Hepatocyte (in vitro differentiated cells): ENCODE measurements at regions not wholly inside any gene's neighbourhood (a gene's known extent, or its start where the extent isn't known, plus 50 kb on each side); places are given as distances from the start of the nearest gene placed in this dataset.
A peak's percentile ranks its signal among the peaks of the same experiment; 100 is the strongest.

ENCODE experiments used
- DNase-seq: peaks from one replicate; pipeline ENCODE4 v3.0.0-alpha.2; 2016; ENCODE audit warnings: low spot score
- H2AFZ ChIP-seq: fragments of 200-600 bp; sonication (generic); 2 replicates; pipeline ENCODE4 v1.6.0; 2016; ENCODE audit warnings: antibody characterized with exemption, mild to moderate bottlenecking
- H3K27ac ChIP-seq: fragments of 200-600 bp; sonication (generic); 2 replicates; pipeline ENCODE4 v1.5.1; 2016; ENCODE audit warnings: mild to moderate bottlenecking
- H3K27me3 ChIP-seq: fragments of 200-600 bp; sonication (generic); 2 replicates; pipeline ENCODE4 v1.6.1; 2016
- H3K36me3 ChIP-seq: fragments of 200-600 bp; sonication (generic); replicated peaks from 2 replicates; pipeline ENCODE4 v1.5.1; 2016; ENCODE audit warnings: low read depth; ENCODE audit not compliant: insufficient read depth
- H3K4me1 ChIP-seq: fragments of 200-600 bp; sonication (generic); 2 replicates; pipeline ENCODE4 v1.5.1; 2016; ENCODE audit warnings: mild to moderate bottlenecking, moderate library complexity; ENCODE audit not compliant: insufficient read depth
- H3K4me2 ChIP-seq: fragments of 200-600 bp; sonication (generic); 2 replicates; pipeline ENCODE4 v1.6.0; 2016
- H3K4me3 ChIP-seq: fragments of 200-600 bp; sonication (generic); 2 replicates; pipeline ENCODE4 v1.5.1; 2016; ENCODE audit warnings: mild to moderate bottlenecking
- H3K79me2 ChIP-seq: fragments of 200-600 bp; sonication (generic); 2 replicates; pipeline ENCODE4 v1.6.0; 2017; ENCODE audit warnings: mild to moderate bottlenecking
- H3K9me2 ChIP-seq: fragments of 200-600 bp; sonication (generic); replicated peaks from 2 replicates; pipeline ENCODE4 v1.6.0; 2017; ENCODE audit warnings: mild to moderate bottlenecking; ENCODE audit not compliant: insufficient read depth
- H3K9me3 ChIP-seq: fragments of 200-600 bp; sonication (generic); 2 replicates; pipeline ENCODE4 v1.5.1; 2016; ENCODE audit warnings: low read depth, mild to moderate bottlenecking
- H4K20me1 ChIP-seq: fragments of 200-600 bp; sonication (generic); 2 replicates; pipeline ENCODE4 v1.6.0; 2016; ENCODE audit warnings: mild to moderate bottlenecking; ENCODE audit not compliant: insufficient read depth, poor library complexity, severe bottlenecking
- EZH2 ChIP-seq: fragments of 200-600 bp; sonication (generic); IDR thresholded peaks from 2 replicates; pipeline ENCODE4 v1.6.1; 2016; ENCODE audit warnings: antibody characterized with exemption, mild to moderate bottlenecking, borderline replicate concordance
- EZH2phosphoT487 ChIP-seq: fragments of 200-600 bp; sonication (generic); IDR thresholded peaks from one replicate; pipeline ENCODE4 v1.6.1; 2018; ENCODE audit warnings: antibody characterized with exemption, mild to moderate bottlenecking, low read depth, moderate library complexity; ENCODE audit not compliant: unreplicated experiment, severe bottlenecking
- WGBS: methylation state at CpG from one replicate; pipeline ENCODE4 v1.1.6; 2016; ENCODE audit warnings: low lambda C conversion rate; ENCODE audit errors: missing lambda C conversion rate; 5-methylcytosine and 5-hydroxymethylcytosine counted together
- TF ChIP-seq, protein P1 (sequence below): fragments of 200-600 bp; sonication (generic); IDR thresholded peaks from 2 replicates; pipeline ENCODE4 v1.5.1; 2016; ENCODE audit warnings: antibody characterized with exemption, mild to moderate bottlenecking; ENCODE audit not compliant: poor library complexity

DNA sequence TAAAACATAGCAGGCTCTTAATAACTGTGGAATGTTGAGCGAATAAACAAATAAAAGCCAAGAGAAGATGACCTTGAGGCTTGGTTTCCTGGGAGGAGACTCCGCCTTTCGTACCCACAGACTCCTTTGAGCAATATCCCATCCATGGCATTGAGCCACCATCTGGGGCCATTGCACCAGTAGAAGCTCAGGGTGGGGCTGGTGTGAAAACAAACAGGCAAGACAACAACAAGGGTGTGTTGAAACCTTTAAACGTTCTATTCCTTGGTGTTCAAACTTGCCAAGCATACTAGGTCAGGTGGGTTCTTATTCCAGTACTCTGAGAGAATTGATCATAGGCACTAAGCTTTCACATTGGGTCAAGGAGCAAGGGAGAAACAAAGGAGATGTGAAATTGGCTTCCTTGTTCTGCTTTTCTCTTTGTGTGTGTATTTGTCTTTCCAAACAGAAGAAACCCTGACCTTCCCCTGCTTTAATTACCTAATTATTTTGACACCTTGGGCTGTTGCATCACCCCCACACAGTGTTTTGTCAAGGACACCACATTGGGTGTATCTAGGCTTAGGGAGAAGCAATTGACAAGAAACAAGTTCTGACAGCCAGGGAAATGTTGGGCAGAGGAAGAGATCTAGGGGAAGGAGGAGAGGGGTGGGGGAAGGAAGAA is 105.1 kb upstream of the BCL6 start:
- H3K9me3 ChIP-seq = no peaks in the 10 kb centered on the region
- DNase-seq = no peak
- H3K36me3 ChIP-seq = no peaks in the 10 kb centered on the region
- no peaks in the 10 kb centered on the region for H3K9me2 ChIP-seq
- H2AFZ ChIP-seq = no peak overlapping the region
- no peaks in the 10 kb centered on the region for H3K4me1 ChIP-seq
- no peaks in the 10 kb centered on the region for H4K20me1 ChIP-seq
- 83% methylated on average over 4 of the region's 4 CpGs for WGBS
- TF ChIP-seq EZH2phosphoT487 (no peak), EZH2 (no peak)
- TF ChIP-seq, protein P1, sequence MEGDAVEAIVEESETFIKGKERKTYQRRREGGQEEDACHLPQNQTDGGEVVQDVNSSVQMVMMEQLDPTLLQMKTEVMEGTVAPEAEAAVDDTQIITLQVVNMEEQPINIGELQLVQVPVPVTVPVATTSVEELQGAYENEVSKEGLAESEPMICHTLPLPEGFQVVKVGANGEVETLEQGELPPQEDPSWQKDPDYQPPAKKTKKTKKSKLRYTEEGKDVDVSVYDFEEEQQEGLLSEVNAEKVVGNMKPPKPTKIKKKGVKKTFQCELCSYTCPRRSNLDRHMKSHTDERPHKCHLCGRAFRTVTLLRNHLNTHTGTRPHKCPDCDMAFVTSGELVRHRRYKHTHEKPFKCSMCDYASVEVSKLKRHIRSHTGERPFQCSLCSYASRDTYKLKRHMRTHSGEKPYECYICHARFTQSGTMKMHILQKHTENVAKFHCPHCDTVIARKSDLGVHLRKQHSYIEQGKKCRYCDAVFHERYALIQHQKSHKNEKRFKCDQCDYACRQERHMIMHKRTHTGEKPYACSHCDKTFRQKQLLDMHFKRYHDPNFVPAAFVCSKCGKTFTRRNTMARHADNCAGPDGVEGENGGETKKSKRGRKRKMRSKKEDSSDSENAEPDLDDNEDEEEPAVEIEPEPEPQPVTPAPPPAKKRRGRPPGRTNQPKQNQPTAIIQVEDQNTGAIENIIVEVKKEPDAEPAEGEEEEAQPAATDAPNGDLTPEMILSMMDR = no peak
- H3K27ac ChIP-seq = no peak overlapping the region
- H3K4me2 ChIP-seq = no peak overlapping the region
- H3K27me3 ChIP-seq = no peaks in the 10 kb centered on the region
- no peak overlapping the region for H3K4me3 ChIP-seq
- H3K79me2 ChIP-seq = no peaks in the 10 kb centered on the region

DNA sequence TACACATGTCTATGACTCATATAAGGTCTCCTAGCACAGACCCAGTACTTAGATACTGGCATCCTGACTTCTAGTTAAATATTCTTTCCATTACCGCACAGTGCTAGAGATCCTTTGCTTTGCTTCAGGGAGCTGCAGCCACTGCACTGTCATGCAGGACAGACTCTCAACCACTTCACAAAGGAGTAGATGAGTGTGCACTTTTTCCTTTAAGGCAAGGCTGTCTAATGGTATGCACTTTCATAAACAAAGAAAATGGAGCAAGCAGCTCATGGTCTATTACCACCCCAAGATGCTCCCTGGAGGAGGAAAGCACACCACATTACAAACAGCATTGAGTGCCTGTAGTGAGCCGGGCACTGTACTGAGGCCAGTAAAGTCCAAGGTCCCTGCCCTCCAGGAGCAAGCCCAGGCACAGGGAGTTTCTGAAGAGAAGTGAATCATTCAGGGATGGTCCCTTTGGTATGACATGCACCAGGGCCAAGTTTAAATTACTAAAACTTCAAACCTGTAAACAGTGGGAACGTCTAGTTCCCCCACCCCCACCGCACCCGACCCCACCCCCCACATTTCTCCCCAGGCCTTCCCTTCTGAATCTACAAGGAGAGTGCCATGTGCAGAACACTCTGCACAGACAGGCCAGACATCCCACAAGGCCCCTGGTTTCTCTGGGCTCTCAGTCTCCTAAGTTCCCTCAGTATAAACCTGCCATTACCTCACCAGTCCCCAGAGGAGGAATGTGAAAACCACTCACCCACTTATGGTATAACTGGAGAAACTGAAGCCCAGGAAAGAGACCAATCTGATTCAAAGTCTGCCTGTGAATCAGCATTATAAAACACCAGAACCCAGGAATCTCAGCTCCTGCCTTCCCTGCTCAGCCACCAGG is 107.8 kb upstream of the BCL6 start:
- no peak overlapping the region for H2AFZ ChIP-seq
- H3K27me3 ChIP-seq = no peaks in the 10 kb centered on the region
- H3K79me2 ChIP-seq = no peaks in the 10 kb centered on the region
- H4K20me1 ChIP-seq = no peaks in the 10 kb centered on the region
- H3K4me3 ChIP-seq = no peak overlapping the region
- TF ChIP-seq EZH2phosphoT487 (no peak), EZH2 (no peak)
- TF ChIP-seq, protein P1 = no peak
- peak; percentile 32 for DNase-seq
- no peaks in the 10 kb centered on the region for H3K9me3 ChIP-seq
- peak overlapping the region; percentile 46 for H3K27ac ChIP-seq
- H3K36me3 ChIP-seq = no peaks in the 10 kb centered on the region
- H3K4me2 ChIP-seq = no peak overlapping the region
- WGBS = 86% methylated on average over 2 of the region's 5 CpGs
- no peaks in the 10 kb centered on the region for H3K4me1 ChIP-seq
- H3K9me2 ChIP-seq = no peaks in the 10 kb centered on the region

DNA sequence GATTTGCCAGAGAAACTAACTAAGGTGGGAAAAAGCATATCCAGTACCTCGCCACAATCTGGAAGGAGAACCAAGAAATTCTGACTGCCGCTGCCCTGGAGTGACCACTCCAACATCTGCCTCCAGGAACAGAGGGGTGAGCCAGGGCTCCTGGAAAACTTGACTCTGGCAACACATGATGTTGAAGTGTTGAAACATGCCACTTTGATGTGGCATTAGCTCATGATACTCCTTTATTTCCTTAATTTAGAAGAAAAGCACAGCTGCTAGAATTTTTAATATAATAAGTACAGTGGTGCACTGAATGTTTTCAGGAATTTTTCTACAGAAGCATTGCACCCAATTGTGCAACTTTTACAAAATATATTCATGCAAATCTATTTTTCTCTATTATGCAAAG is 109.9 kb upstream of the BCL6 start:
- Histone ChIP-seq H4K20me1 (no peaks in the 10 kb centered on the region), H3K4me1 (no peaks in the 10 kb centered on the region), H3K4me2 (no peak overlapping the region), H3K4me3 (no peak overlapping the region), H3K36me3 (no peaks in the 10 kb centered on the region), H2AFZ (no peak overlapping the region), H3K9me2 (no peaks in the 10 kb centered on the region), H3K27ac (no peak overlapping the region), H3K79me2 (no peaks in the 10 kb centered on the region), H3K27me3 (no peaks in the 10 kb centered on the region), H3K9me3 (no peaks in the 10 kb centered on the region)
- TF ChIP-seq, protein P1 = no peak
- TF ChIP-seq EZH2 (no peak), EZH2phosphoT487 (no peak)
- WGBS = 97% methylated on average over 2 of the region's 2 CpGs
- no peak for DNase-seq
